Fibroblast of skin of scalp (primary cell): ENCODE measurements at regions not wholly inside any gene's neighbourhood (a gene's known extent, or its start where the extent isn't known, plus 50 kb on each side); places are given as distances from the start of the nearest gene placed in this dataset.
"Not testable (repeated sequence)": the region's sequence is repeated elsewhere in the genome, so short reads cannot be mapped to it uniquely, and the experiment has no call there.

Experiments
- DNase-seq: peaks from one replicate; pipeline ENCODE4 v3.0.0-alpha.2; 2013

DNA sequence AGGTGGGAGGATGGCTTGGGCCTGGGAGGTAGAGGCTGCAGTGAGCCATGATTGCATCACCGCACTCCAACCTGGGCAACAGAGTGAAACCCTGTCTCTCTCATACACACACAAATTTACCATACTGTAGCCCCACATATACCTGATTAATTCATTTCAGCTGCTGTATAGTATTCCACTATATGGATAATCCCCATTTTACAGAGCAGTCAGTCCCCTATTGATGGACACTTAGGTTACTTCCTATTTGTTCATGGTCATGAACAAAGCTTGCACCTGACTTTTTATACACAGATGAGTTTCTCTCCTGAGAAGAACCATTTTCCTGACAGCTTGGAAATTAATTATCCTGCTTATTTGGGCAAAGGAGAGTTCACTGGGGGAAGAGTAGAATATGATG lies 59.2 kb downstream of the EMX2 start:
- DNase-seq = no peak

DNA sequence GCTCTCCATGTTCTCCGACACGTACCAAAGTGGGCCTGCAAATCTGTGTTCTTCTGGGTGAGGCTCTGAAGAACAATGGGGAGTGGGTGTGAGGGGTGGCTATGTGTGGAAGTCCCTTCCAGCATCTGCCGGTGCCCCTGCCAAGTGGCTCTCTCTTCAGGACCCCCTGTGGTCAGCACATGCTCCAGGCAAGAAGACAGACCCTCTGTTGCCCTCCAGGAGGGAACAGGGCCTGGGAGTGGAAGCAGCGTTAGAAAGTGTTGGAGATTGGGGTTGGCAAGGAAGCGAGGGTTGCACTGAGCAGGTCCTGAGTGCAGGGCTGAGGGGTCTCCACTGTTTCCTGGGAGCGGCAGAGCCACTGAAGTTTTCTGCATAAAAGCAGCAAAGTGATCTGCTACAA lies 60.5 kb downstream of the EMX2 start:
- DNase-seq = no peak

DNA sequence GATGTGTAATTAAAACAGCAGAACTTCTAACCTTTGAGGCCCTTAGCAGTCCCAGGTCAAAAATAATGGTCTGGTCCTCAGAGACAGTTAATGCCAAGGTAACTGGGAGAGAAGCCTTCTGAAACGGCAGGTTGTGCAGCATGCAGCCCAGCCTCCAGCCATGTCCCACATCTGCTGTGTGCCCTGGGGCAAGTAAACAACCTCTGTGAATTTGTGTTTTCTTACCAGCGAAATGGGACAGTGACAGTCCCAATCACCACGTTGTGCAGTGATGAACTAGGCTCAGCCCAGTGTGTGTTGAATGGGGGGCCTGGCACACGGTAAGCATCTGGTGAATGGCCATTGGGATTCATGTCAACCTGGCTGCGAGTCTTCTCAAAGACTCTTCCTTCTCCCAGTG lies 61.2 kb downstream of the EMX2 start:
- DNase-seq = no peak

DNA sequence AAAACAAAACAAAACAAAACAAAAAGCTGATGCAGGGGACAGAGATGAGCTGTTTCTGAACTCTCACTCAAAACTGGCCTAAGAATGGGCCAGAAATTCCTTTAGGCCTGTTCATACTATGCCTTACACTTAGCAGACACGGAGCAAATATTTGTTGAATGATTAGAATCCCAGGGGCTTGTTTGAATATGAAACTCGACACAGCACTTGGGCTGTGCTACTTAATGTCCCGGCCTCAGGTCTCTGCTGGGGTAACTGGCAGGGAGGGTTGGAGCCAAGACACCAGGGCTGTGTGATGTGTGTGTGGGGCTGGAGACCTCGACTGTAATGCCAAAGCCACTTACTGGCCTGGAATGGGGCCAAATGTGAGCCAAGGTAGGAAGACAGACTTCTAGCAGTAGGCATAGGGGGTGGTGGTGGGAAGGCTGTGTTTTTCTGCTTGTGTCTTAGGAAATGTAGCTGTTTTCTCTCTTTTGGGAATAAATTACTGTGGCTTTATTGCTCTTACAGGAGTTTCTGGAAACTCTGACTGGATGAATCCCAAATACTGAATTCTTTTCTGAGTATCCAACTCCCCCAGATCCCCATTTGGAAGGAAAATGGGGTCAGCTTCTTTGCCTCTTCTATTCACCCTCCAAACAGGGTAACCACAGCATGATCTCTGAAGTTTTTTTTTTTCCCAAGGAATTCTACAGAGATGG lies 66.7 kb downstream of the EMX2 start:
- DNase-seq = peak; percentile 98

DNA sequence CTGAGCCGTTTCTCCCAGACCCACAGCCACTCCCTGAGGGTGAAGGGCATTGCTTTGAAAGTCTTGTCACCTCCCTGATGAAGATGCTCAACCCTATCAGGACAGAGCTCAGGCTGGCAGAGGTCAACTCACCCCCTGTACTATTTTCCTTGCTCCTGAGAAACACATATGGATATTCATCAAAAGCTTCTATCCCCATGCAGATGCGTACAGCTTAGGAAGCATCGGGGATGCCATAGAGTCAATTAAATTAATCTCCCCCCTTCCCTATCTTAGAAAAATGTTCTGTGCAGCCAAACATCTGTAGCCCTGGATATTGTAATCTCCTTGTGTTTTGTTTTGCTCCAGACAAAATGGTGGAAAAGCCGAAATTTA lies 67.2 kb downstream of the EMX2 start:
- DNase-seq = no peak

DNA sequence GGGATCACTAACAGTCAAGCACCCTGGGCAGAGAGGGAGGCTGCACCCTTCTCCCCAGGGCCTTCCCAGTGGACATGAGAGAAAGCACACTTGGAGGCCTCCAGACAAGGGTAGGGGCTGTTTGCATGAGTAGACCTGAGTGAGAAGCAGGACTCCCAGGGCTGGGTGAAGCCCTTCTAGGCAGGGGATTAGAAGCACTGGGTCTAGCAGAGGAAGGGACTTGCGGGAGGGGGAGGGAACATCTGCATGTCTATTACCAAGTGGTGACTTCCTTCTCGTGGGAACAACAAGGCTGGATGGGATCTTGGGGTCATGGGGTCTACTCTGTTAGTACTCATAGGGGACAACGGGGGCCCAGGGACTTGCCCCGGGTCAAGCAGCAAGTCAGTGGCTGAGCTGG lies 67.8 kb downstream of the EMX2 start:
- no peak for DNase-seq

DNA sequence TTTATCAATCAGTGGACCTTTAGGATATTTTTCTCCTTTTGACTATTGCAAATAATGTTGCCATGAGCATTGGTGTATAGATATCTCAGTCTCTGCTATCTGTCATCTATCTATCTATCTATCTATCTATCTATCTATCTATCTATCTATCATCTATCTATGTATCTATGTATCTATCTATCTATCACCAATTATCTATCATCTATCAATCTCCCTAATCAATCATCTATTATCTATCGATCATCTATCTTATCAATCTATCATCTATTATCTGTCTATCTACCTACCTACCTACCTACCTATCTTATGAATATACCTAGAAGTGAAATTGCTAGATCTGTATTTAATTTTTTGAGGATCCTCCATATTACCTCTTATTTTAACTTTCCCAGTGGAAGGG lies 69.6 kb downstream of the EMX2 start:
- DNase-seq = no peak

DNA sequence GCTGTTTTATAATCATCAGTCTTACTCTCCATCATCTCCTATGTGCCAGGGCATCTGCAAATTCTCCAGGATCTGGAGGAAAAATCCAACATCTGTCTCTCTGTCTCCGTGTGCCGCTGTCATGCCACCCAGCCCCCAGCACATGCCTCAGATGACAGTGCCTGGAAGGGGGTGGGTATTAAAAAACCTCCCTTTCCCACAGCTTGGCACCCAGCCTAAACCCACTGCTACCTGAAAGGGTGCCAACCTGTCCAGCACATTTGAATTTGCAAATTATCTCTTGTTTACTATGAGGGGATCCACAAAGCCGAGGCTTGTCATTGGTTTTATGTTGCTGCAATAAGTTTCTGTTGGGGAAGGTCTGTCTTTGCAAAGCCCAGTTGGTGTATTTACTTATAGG lies 73.1 kb downstream of the EMX2 start:
- DNase-seq = no peak

DNA sequence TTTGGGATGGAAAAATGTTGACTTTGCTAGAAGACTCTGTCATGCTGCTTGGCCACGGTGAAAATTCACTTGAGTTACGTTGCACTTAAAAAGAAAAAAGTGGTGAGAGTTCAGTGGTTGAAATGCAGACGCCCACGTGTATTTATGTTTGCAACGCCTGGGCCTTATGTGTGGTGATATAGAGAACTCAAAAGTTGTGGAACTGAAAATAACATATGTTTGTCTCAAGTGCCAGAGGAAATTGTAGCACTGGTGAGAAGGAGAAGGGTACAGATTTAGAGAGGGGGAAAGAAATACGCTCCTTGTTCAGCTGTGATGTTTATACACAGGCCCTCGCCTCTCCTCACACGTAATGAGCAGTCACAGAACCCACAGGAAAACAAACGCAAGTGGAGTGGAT lies 73.6 kb downstream of the EMX2 start:
- no peak for DNase-seq

DNA sequence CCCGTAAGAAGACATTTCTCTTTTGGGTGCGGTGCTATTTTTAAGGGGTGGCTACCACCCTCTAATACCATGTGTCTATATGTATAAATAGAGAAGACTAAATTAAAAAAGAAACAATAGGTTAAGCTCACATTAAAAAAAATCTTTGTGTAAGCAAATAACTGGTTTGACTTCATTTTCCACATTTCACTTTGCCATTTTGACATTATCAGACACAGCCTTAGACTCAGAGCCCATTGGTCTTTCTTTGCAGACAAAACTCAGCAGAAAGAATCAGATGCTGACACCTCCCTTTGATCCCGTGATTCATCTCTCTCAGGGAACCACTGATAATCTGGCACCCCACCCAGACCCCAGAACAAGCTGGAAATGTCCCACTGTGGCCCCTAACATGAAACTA lies 74.5 kb downstream of the EMX2 start:
- DNase-seq = no peak

DNA sequence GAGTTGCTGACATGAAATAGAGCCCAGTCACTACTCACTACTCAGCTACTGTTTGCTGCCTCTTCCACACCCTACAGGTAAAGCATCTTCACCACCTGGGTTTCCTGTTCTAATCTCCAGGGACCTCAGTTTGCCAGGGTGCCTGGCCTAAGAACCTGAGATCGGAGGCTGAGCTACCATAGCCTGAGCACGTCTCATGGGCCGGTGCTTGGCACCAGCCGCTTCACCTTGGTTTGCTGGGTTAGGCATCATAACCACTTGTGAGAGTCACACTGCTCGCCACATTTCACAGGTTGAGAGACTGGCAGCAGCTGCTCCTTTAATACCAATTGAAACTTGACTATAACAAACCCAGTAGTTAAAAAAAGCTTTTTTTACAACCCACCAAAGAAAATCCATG lies 75.1 kb downstream of the EMX2 start:
- DNase-seq = no peak

DNA sequence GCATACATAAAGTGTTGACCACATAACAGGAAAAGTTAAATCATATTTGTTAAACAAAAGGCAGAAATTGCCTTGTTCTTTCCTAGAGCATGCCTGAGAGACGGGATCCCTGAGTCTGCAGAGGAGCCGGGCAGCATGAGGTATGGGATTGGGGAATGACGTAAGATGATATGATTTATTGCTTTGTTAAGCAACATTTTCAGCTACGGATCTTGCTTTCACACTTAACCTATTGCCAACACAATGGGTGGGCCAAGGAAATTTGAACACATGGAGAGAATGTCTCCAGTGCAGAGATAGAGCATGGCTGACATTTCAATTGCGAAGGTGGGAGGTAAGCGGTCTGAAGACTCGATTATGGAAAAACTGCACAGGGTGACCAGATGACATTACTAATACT lies 76.7 kb downstream of the EMX2 start:
- DNase-seq = peak; percentile 22

DNA sequence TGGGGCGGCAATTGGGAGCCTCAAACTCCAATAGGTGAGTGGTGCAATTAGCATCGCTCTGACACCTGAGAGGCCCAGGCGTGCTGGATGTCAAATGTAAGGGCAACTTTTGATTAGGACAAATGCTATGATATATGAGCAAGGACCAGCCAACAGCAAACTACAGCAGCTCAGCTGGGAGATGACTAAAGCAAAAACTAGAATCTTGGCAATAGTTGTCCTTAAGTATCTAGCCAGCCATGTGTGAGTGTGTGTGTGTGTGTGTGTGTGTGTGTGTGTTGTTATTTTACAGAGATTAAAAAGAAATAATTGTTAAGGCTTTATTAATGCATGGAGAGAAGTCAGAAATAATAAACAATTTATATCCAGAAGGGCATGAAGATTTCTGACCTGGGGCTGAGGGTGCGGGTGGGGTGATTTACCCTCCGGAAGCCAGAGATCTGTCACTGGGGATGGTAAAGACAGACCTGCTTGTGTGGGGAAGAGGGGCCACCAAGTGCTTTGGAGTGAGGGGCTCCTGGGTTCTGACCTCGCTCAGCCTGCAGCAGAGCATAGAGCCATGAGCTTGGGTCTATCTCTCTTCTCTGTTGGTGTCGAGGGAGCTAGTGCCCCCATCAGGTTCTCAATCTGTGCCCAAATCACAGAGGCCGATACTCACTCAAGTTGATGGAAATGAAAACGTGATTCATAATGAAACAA lies 77.3 kb downstream of the EMX2 start:
- DNase-seq = peak; percentile 17

DNA sequence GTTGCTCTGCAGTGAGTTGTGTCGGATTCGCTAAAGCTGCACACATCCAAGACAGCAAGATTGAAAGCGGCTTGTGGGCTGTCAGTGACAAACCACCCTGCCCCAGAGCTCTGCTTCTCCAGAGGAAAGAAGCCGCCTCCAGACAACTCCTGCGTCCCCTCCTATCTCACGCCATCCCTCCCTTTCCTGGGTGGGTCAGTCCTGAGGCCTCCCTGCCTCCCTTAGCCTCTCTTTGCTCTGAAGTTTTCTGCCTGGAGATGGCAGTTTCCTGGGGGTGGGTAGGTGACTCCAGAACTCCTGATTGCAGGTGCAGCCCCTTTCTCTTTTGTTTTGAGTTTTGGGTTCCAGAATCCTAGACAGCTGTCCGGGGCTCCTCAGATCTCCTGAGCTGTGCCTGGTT lies 78.7 kb downstream of the EMX2 start:
- DNase-seq = no peak

DNA sequence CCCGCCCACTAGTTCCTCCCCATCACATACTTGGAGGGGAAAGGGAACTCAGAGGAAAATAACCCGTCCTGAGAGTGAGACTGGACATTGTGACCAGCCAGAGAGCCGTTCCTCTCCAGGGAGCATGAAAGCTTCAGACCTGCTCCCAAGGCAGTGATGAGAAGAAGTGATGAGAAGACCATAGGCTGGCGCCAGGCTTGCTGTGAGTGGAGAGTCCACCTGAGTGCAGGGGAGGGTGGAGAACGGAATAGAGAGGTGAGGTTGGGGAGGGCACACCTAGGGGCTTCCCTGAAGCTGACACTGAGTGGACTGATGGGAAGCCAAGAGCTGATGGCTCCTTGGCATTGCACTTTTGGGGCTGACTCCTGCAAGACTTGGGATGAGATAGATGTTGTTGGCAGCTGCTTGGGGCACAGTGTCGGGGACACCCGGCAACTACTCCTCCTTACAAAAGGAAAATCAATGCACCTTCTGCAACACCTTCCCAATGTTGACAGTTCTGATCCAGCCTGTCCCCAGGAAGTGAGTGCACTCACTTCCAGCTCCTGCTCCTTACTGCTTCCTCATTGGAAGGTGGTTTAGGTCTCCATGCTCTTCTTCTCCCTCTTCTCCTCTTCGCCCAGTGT lies 79.4 kb downstream of the EMX2 start:
- DNase-seq = no peak

DNA sequence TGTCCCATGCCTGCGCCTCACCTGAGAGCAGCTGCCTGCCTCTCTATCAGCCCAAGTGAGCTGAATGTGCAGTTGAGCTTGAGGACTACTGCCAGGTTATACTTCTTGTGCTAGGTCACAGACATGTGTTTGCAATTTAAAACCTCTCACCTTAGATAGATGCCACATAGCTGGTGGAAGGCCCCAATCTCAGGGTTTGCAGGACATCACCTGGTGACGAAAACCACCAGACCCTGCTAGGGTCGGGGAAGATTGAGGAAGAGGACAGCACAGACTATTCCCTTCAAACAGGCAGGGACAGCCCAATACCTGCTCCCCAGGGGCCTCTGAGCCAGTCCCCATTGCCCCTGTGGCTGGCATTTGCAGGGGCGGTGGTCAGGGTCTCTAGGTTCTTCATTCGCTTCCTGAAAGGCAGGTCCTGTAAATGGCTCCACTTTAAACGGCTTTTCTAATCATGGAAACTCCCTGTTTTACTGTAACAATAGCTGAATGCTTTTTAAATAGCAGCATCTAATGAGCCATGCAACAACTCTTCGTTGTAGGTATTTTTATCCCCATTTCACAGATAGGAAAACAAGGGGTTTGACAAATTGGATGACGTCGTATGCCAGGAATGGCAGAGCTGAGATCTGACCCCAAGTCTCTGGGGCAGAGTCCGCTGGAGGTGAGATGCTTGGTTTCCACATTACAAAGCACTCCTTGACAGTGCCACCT lies 80.1 kb downstream of the EMX2 start:
- no peak for DNase-seq

DNA sequence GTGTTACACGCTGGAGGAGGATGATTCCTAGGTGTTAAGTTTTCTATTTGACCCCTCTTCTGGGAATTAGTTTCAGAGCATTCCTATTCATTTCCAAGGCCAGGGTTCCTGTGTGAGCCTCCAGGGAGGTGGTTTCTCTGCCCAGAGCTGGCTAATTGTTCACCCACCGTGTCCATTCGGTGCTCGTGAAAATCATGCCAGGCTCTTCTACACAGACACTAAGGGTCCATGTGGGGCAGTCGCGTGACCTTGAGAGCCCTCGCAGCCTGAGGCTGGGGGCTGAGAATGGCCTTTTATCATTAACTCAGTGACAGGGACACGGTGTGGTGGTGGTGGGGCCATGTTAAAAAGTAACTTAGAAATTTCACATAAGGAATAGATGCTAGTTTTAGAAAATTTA lies 83.7 kb downstream of the EMX2 start:
- no peak for DNase-seq

DNA sequence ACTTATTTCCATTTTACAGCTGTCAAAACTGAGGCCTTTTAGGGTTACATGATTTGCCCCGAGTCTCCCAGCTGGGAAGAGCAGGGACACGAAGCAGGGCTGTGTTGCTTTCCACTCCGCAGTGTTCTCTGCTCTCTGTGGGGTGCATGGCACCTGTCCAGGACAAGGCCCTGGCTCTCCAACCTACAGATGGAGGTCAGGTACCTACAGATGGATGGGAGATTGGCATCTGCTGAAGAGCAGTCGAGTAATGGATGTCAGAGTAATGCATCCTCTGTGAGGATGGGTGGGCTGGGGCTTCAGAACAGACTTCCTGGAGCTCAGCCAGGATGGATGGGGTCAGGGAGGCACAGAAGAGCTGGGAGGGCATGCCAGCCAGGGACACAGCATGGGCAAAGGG lies 85.0 kb downstream of the EMX2 start:
- DNase-seq = no peak

DNA sequence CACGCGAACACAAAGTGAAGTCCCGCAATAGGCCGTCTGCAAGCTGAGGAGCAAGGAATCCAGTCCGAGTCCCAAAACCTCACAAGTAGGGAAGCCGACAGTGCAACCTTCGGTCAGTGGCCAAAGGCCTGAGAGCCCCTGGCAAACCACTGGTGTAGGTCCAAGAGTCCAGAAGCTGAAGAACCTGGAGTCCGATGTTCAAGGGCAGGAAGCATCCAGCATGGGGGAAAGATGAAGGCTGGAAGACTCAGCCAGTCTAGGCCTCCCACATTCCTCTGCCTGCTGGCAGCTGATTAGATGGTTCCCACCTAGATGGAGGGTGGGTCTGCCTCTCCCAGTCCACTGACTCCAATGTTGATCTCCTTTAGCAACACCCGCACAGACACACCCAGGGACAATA lies 87.2 kb downstream of the EMX2 start:
- not testable (repeated sequence) for DNase-seq

DNA sequence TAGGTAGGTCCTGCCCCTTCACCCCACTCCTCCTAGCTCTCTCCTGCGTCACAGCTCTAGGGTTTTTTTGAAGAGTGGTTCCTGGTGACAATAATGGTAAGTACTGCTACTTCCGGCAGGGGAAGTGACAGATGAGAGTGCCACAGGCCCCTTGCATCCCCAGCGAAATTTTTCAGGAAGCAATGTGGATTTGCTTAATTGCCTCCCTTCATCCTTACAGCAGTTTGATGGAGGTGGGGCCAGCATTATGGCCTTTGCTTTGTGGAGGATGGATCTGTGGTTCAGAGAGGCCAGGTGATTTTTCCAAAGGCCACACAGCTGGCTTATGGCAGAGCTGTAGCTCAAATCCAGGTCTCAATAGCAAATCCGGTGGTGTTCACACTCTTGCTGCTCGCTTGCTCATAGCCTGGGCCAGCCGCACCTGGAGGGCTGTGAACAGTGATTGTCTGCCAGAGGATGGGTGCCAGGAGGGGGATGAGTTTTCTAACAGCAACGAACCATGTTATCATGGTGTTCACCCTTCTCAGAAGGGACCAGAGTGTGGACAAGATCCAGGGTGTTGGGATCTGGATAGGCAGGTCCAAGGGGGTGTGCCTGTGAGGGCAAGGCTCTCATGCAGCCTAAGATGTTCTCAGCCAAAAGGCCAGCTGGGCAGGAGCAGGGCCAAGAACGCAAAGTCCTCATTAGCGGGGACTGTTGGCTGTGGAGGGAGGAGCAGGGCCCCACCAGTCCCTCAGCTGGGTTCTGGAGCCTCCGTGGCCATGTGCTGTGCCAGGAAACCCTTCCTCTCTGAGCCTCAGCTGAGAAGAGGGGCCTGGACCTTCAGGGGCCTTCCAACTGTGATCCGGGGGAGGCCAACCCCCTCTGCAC lies 89.0 kb downstream of the EMX2 start:
- DNase-seq = no peak

DNA sequence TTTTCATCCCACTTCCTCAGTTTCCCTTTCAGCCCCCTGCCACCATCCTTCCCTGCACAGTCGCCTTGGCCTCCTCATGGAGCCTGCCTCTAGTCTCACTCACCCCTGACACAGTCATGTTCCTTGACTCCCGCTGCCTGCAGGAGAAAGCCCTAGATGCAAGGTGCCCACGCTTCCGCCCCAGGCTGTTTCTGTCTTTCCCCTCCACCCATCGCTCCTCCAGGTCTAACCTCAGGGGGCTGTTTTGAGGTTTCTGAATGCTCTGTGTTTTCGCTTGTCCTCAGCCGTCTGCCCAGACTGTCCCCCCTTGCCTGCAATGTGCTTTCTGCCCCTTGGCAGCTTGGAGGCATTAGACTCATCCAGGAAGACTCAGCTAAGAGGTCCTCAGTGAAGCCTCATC lies 89.9 kb downstream of the EMX2 start:
- no peak for DNase-seq

DNA sequence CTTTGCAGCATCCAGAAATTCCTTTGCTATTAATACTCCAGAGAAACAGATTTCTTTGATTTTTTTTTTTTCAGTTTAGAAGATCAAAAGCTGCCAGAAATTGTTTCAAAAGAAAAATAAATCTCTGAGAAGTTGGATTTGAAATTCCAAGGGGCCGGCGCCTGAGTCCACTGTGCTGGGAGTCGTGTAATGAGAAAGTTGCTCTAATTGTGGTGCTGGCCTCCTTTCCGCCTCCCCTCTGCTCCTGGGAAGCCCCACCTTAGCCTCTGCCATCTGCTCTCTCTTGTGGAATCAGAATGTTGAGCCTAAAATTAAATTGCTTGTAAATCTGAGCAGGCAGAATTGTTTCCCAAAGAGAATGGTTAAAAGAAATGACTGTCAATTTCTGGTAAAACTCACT lies 93.3 kb downstream of the EMX2 start:
- no peak for DNase-seq

DNA sequence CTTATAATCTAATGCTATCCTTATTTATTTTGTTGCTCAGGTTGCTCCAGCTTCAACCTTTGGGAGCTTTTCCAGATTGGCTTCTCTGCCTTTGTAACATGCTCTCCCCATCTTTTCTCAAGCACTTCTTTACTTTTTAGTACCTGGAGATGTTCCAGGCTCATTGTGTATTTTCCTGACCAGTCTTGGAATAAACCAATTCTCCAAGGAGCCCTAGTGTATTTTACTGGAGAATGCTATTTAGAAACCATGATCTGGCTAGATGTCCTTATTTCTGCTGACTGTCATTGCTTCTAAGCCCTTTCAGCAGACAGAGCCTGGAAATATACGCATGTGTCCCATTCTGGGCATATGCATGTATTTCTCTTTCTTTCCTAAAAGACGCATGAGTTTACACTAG lies 95.7 kb downstream of the EMX2 start:
- DNase-seq = no peak
